CD8-positive, alpha-beta memory T cell (primary cell): ENCODE measurements at regions not wholly inside any gene's neighbourhood (a gene's known extent, or its start where the extent isn't known, plus 50 kb on each side); places are given as distances from the start of the nearest gene placed in this dataset.

Source experiments
- CTCF ChIA-PET: fragments of 350-600 bp; sonication (Branson Sonifier 250); formaldehyde crosslinking; loops from one replicate; lab custom pipeline; 2021; ENCODE audit warnings: antibody characterized with exemption; lab: Charles Lee
- POLR2A ChIA-PET: fragments of 350-600 bp; sonication (Branson Sonifier 250); formaldehyde crosslinking; loops from one replicate; lab custom pipeline; 2021; ENCODE audit warnings: antibody characterized with exemption; lab: Charles Lee
- DNase-seq, 5 donors: peaks; one replicate each; pipeline versions ENCODE4 v3.0.0 to v3.0.0-alpha.2; 2020 to 2022; ENCODE audit warnings: mixed read lengths in 1 of 5
- H3K27ac ChIP-seq: one replicate; pipeline ENCODE4 v1.7.0; 2013; ENCODE audit warnings: low read depth, mild to moderate bottlenecking, low read length, moderate library complexity
- H3K27me3 ChIP-seq: 2 replicates; pipeline ENCODE4 v1.7.0; 2013; ENCODE audit warnings: low read length, mild to moderate bottlenecking; ENCODE audit not compliant: insufficient read depth, poor library complexity, severe bottlenecking
- H3K36me3 ChIP-seq: 2 replicates; pipeline ENCODE4 v1.7.0; 2013; ENCODE audit warnings: mild to moderate bottlenecking, low read length, moderate library complexity; ENCODE audit not compliant: insufficient read depth
- H3K4me1 ChIP-seq: 2 replicates; pipeline ENCODE4 v1.7.0; 2013; ENCODE audit warnings: mild to moderate bottlenecking, low read length, moderate library complexity; ENCODE audit not compliant: insufficient read depth
- H3K4me3 ChIP-seq: 2 replicates; pipeline ENCODE4 v1.7.0; 2013; ENCODE audit warnings: mild to moderate bottlenecking, low read length
- H3K9me3 ChIP-seq: 2 replicates; pipeline ENCODE4 v1.7.0; 2013; ENCODE audit warnings: mild to moderate bottlenecking, low read length
- H3K27ac Mint-ChIP-seq, 8 donors: one replicate each; pipeline ENCODE4 v1.8.0; 2020 to 2021; ENCODE audit warnings: mixed read lengths in 8 of 8, mild to moderate bottlenecking in 6 of 8, inconsistent platforms in 3 of 8, moderate library complexity in 3 of 8
- H3K27me3 Mint-ChIP-seq, 2 donors: one replicate each; pipeline ENCODE4 v1.8.0; 2020 to 2021; ENCODE audit warnings: mixed read lengths in 2 of 2, mild to moderate bottlenecking in 1 of 2, moderate library complexity in 1 of 2
- H3K36me3 Mint-ChIP-seq, 3 donors: one replicate each; pipeline ENCODE4 v1.8.0; 2020 to 2021; ENCODE audit warnings: mixed read lengths in 3 of 3, inconsistent platforms in 1 of 3, mild to moderate bottlenecking in 1 of 3
- H3K4me1 Mint-ChIP-seq, 3 donors: one replicate each; pipeline ENCODE4 v1.8.0; 2020 to 2021; ENCODE audit warnings: mixed read lengths in 3 of 3, inconsistent platforms in 1 of 3, mild to moderate bottlenecking in 1 of 3
- H3K4me3 Mint-ChIP-seq, 7 donors: one replicate each; pipeline ENCODE4 v1.8.0; 2020 to 2021; ENCODE audit warnings: mixed read lengths in 7 of 7, mild to moderate bottlenecking in 6 of 7, moderate library complexity in 4 of 7, inconsistent platforms in 2 of 7
- H3K9me3 Mint-ChIP-seq, 5 donors: one replicate each; pipeline ENCODE4 v1.8.0; 2020 to 2022; ENCODE audit warnings: mixed read lengths in 5 of 5, mild to moderate bottlenecking in 3 of 5, moderate library complexity in 2 of 5, inconsistent platforms in 1 of 5

GRCh38 chr6:92757925-92758324 is 661.4 kb downstream of the EPHA7 start:
- Histone ChIP-seq H3K4me1 (no peaks in the 10 kb centered on the region), H3K27ac (no peak overlapping the region), H3K36me3 (no peaks in the 10 kb centered on the region), H3K27me3 (no peaks in the 10 kb centered on the region), H3K9me3 (no peaks in the 10 kb centered on the region), H3K4me3 (no peak overlapping the region)
- ChIA-PET CTCF (no interaction called here), POLR2A (no interaction called here)
- DNase-seq, result no peak
- H3K27me3 Mint-ChIP-seq, result peaks cover 0 to 2% of the 10 kb centered on the region in 2 donors
- H3K4me3 Mint-ChIP-seq, result no peak overlapping the region
- H3K27ac Mint-ChIP-seq, result no peak overlapping the region
- peaks cover 0 to 9% (median 5%) of the 10 kb centered on the region in 5 donors for H3K9me3 Mint-ChIP-seq
- H3K4me1 Mint-ChIP-seq, result no peaks in the 10 kb centered on the region
- H3K36me3 Mint-ChIP-seq, result no peaks in the 10 kb centered on the region

GRCh38 chr6:92756912-92757311 is 662.4 kb downstream of the EPHA7 start:
- Histone ChIP-seq H3K4me1 (no peaks in the 10 kb centered on the region), H3K9me3 (no peaks in the 10 kb centered on the region), H3K36me3 (no peaks in the 10 kb centered on the region), H3K4me3 (no peak overlapping the region), H3K27me3 (no peaks in the 10 kb centered on the region), H3K27ac (no peak overlapping the region)
- no peak overlapping the region for H3K27ac Mint-ChIP-seq
- H3K9me3 Mint-ChIP-seq, result peaks cover 3 to 18% (median 12%) of the 10 kb centered on the region in 5 donors
- ChIA-PET CTCF (no interaction called here), POLR2A (no interaction called here)
- no peaks in the 10 kb centered on the region for H3K4me1 Mint-ChIP-seq
- no peak for DNase-seq
- peaks cover 0 to 4% (median 0%) of the 10 kb centered on the region in 3 donors for H3K36me3 Mint-ChIP-seq
- H3K4me3 Mint-ChIP-seq, result no peak overlapping the region
- H3K27me3 Mint-ChIP-seq, result peaks cover 0 to 2% of the 10 kb centered on the region in 2 donors

- H3K9me3 Mint-ChIP-seq, result peaks cover 6 to 31% (median 16%) of the 10 kb centered on the region in 5 donors
- Histone ChIP-seq H3K4me3 (no peak overlapping the region), H3K27me3 (no peaks in the 10 kb centered on the region), H3K27ac (no peak overlapping the region), H3K4me1 (no peaks in the 10 kb centered on the region), H3K36me3 (no peaks in the 10 kb centered on the region), H3K9me3 (no peaks in the 10 kb centered on the region)
- H3K4me1 Mint-ChIP-seq, result no peaks in the 10 kb centered on the region
- peaks cover 0 to 2% of the 10 kb centered on the region in 2 donors for H3K27me3 Mint-ChIP-seq
- ChIA-PET POLR2A (no interaction called here), CTCF (no interaction called here)
- peaks cover 0 to 4% (median 0%) of the 10 kb centered on the region in 3 donors for H3K36me3 Mint-ChIP-seq
- H3K4me3 Mint-ChIP-seq, result no peak overlapping the region
- no peak for DNase-seq
- no peak overlapping the region for H3K27ac Mint-ChIP-seq
These were observed 665.4 kb downstream of the EPHA7 start for GRCh38 chr6:92753956-92754355.

GRCh38 chr6:92752114-92752513 is 667.2 kb downstream of the EPHA7 start:
- ChIA-PET CTCF (no interaction called here), POLR2A (no interaction called here)
- Histone ChIP-seq H3K27ac (no peak overlapping the region), H3K36me3 (no peaks in the 10 kb centered on the region), H3K27me3 (no peaks in the 10 kb centered on the region), H3K9me3 (no peaks in the 10 kb centered on the region), H3K4me1 (no peaks in the 10 kb centered on the region), H3K4me3 (no peak overlapping the region)
- no peak overlapping the region for H3K27ac Mint-ChIP-seq
- H3K36me3 Mint-ChIP-seq, result peaks cover 0 to 4% (median 0%) of the 10 kb centered on the region in 3 donors
- H3K4me3 Mint-ChIP-seq, result no peak overlapping the region
- no peaks in the 10 kb centered on the region for H3K27me3 Mint-ChIP-seq
- peaks cover 6 to 37% (median 16%) of the 10 kb centered on the region in 5 donors for H3K9me3 Mint-ChIP-seq
- H3K4me1 Mint-ChIP-seq, result no peaks in the 10 kb centered on the region
- DNase-seq, result no peak

- Mint-ChIP-seq H3K27me3 (no peaks in the 10 kb centered on the region), H3K4me1 (no peaks in the 10 kb centered on the region), H3K36me3 (peaks cover 0 to 4% (median 0%) of the 10 kb centered on the region in 3 donors), H3K9me3 (peaks cover 6 to 44% (median 13%) of the 10 kb centered on the region in 5 donors), H3K4me3 (no peak overlapping the region), H3K27ac (no peak overlapping the region)
- POLR2A ChIA-PET, result no interaction called here
- Histone ChIP-seq H3K36me3 (no peaks in the 10 kb centered on the region), H3K27me3 (no peaks in the 10 kb centered on the region), H3K4me1 (no peaks in the 10 kb centered on the region), H3K9me3 (no peaks in the 10 kb centered on the region), H3K27ac (no peak overlapping the region), H3K4me3 (no peak overlapping the region)
- CTCF ChIA-PET, result no interaction called here
- DNase-seq, result no peak
These were observed 671.2 kb downstream of the EPHA7 start for GRCh38 chr6:92748131-92748530.

- H3K4me1 Mint-ChIP-seq, result no peaks in the 10 kb centered on the region
- no peaks in the 10 kb centered on the region for H3K4me1 ChIP-seq
- H3K36me3 Mint-ChIP-seq, result no peaks in the 10 kb centered on the region
- CTCF ChIA-PET, result no interaction called here
- H3K27me3 ChIP-seq, result no peaks in the 10 kb centered on the region
- no peaks in the 10 kb centered on the region for H3K27me3 Mint-ChIP-seq
- no peaks in the 10 kb centered on the region for H3K9me3 ChIP-seq
- no peak overlapping the region for H3K27ac Mint-ChIP-seq
- H3K27ac ChIP-seq, result no peak overlapping the region
- POLR2A ChIA-PET, result no interaction called here
- peaks cover 2 to 12% (median 4%) of the 10 kb centered on the region in 5 donors for H3K9me3 Mint-ChIP-seq
- no peak overlapping the region for H3K4me3 ChIP-seq
- no peaks in the 10 kb centered on the region for H3K36me3 ChIP-seq
- H3K4me3 Mint-ChIP-seq, result no peak overlapping the region
- DNase-seq, result no peak
These were observed 681.4 kb downstream of the EPHA7 start for GRCh38 chr6:92737983-92738382.

GRCh38 chr6:92723390-92723931 is 695.9 kb downstream of the EPHA7 start:
- Histone ChIP-seq H3K36me3 (no peaks in the 10 kb centered on the region), H3K27me3 (no peaks in the 10 kb centered on the region), H3K9me3 (no peaks in the 10 kb centered on the region), H3K4me1 (no peaks in the 10 kb centered on the region), H3K27ac (no peak overlapping the region), H3K4me3 (no peak overlapping the region)
- Mint-ChIP-seq H3K27ac (no peak overlapping the region), H3K4me1 (no peaks in the 10 kb centered on the region), H3K9me3 (peaks cover 7 to 26% (median 12%) of the 10 kb centered on the region in 5 donors), H3K27me3 (peaks cover 0 to 2% of the 10 kb centered on the region in 2 donors), H3K36me3 (no peaks in the 10 kb centered on the region), H3K4me3 (no peak overlapping the region)
- DNase-seq, result no peak
- POLR2A ChIA-PET, result no interaction called here
- CTCF ChIA-PET, result no interaction called here

- H3K27me3 ChIP-seq, result no peaks in the 10 kb centered on the region
- no peak overlapping the region for H3K27ac ChIP-seq
- DNase-seq, result no peak
- H3K27ac Mint-ChIP-seq, result no peak overlapping the region
- H3K9me3 Mint-ChIP-seq, result peaks cover 6 to 27% (median 13%) of the 10 kb centered on the region in 5 donors
- no peaks in the 10 kb centered on the region for H3K36me3 Mint-ChIP-seq
- H3K36me3 ChIP-seq, result no peaks in the 10 kb centered on the region
- POLR2A ChIA-PET, result no interaction called here
- H3K4me3 Mint-ChIP-seq, result no peak overlapping the region
- no peaks in the 10 kb centered on the region for H3K4me1 Mint-ChIP-seq
- H3K27me3 Mint-ChIP-seq, result peaks cover 0 to 2% of the 10 kb centered on the region in 2 donors
- no peaks in the 10 kb centered on the region for H3K9me3 ChIP-seq
- no peaks in the 10 kb centered on the region for H3K4me1 ChIP-seq
- CTCF ChIA-PET, result no interaction called here
- no peak overlapping the region for H3K4me3 ChIP-seq
These were observed 699.6 kb downstream of the EPHA7 start for GRCh38 chr6:92719773-92720172.
